Transverse colon (tissue), 4 donors: ENCODE measurements at regions not wholly inside any gene's neighbourhood (a gene's known extent, or its start where the extent isn't known, plus 50 kb on each side); places are given as distances from the start of the nearest gene placed in this dataset.

Source experiments
- DNase-seq: peaks from one replicate; pipeline ENCODE4 v3.0.0-alpha.2; 2019
- H3K27ac ChIP-seq, 4 donors: fragments of 200-600 bp; sonication (generic); 2 replicates each; pipeline ENCODE4 v1.5.1; 2016 to 2018; ENCODE audit warnings: inconsistent platforms in 4 of 4
- H3K27me3 ChIP-seq: fragments of 200-600 bp; sonication (generic); 2 replicates; pipeline ENCODE4 v1.5.1; 2017; ENCODE audit warnings: inconsistent platforms
- H3K36me3 ChIP-seq, 4 donors: fragments of 200-600 bp; sonication (generic); 2 replicates each; pipeline ENCODE4 v1.5.1; 2017 to 2019; ENCODE audit warnings: inconsistent platforms in 4 of 4
- H3K4me1 ChIP-seq, 4 donors: fragments of 200-600 bp; sonication (generic); 2 replicates each; pipeline ENCODE4 v1.5.1; 2017 to 2020; ENCODE audit warnings: inconsistent platforms in 4 of 4
- H3K4me3 ChIP-seq, 4 donors: fragments of 200-600 bp; sonication (generic); 1 replicate in 1 of 4; 2 replicates in 3 of 4; pipeline versions ENCODE4 v1.5.1 to v1.6.1; 2017 to 2019; ENCODE audit warnings: inconsistent platforms in 4 of 4
- H3K9me3 ChIP-seq, 2 donors: fragments of 200-600 bp; sonication (generic); 2 replicates each; pipeline ENCODE4 v1.5.1; 2017 to 2019; ENCODE audit warnings: inconsistent platforms in 2 of 2
- CTCF ChIP-seq, 5 experiments: fragments of 200-600 bp in 3 of 5; fragments of 450-650 bp in 2 of 5; sonication (generic) in 3 of 5; IDR thresholded peaks; 1 replicate in 2 of 5; 2 replicates in 3 of 5; pipeline ENCODE4 v1.5.1; 2016 to 2017; ENCODE audit warnings: antibody characterized with exemption in 5 of 5, inconsistent platforms in 3 of 5, mild to moderate bottlenecking in 2 of 5, moderate library complexity in 1 of 5
- EP300 ChIP-seq: sonication (generic); formaldehyde crosslinking; IDR thresholded peaks from one replicate; pipeline ENCODE4 v1.6.1; 2017; ENCODE audit warnings: antibody characterized with exemption, low read depth
- POLR2A ChIP-seq: fragments of 450-650 bp; IDR thresholded peaks from one replicate; pipeline ENCODE4 v1.6.1; 2016; ENCODE audit warnings: antibody characterized with exemption, mild to moderate bottlenecking, moderate library complexity
- POLR2AphosphoS5 ChIP-seq, 3 donors: sonication (generic); formaldehyde crosslinking; IDR thresholded peaks; one replicate each; pipeline ENCODE4 v1.6.1; 2016; ENCODE audit warnings: antibody characterized with exemption in 3 of 3
- WGBS, 2 donors: methylation state at CpG; one replicate each; pipeline ENCODE4 v1.1.5; 2018; ENCODE audit warnings: low coverage in 1 of 2; 5-methylcytosine and 5-hydroxymethylcytosine counted together
- in situ Hi-C, 4 donors: fragments of 200-750 bp; cut with MboI; loops; one replicate each; pipeline versions ENCODE4 v1.15.0 to v1.15.1; 2017; ENCODE audit warnings: low sequenced_read_pairs in 3 of 4, low pct_ligation_motif_present in 1 of 4, low pct_unique_long_range_greater_than_20kb in 1 of 4
- intact Hi-C: fragments of 100-400 bp; cut with DNase I; formaldehyde crosslinking; loops from one replicate; pipeline ENCODE4 v1.15.1; 2023; ENCODE audit warnings: low total_unique reads

- DNase-seq, result no peak
- H3K9me3 ChIP-seq, result no peaks in the 10 kb centered on the region
- no peak overlapping the region for H3K4me3 ChIP-seq
- no peak overlapping the region for H3K27ac ChIP-seq
- H3K27me3 ChIP-seq, result no peaks in the 10 kb centered on the region
- no peaks in the 10 kb centered on the region for H3K36me3 ChIP-seq
- intact Hi-C loops, result no loop called here
- 85 to 90% methylated on average over 4 to 14 of the region's 14 CpGs for WGBS, 2 donors
- TF ChIP-seq POLR2A (no peak), EP300 (no peak), CTCF (IDR thresholded peaks at IDR 0.05) (no peak), POLR2AphosphoS5 (IDR thresholded peaks at IDR 0.05) (no peak)
- in situ Hi-C loops, result no loop called here
- H3K4me1 ChIP-seq, result no peaks in the 10 kb centered on the region
Measured at GRCh38 chr14:101044741-101045140, 141.2 kb upstream of the RTL1 start.

GRCh38 chr14:101045511-101045910 is 142.0 kb upstream of the RTL1 start:
- Histone ChIP-seq H3K36me3 (no peaks in the 10 kb centered on the region), H3K27me3 (no peaks in the 10 kb centered on the region), H3K4me1 (no peaks in the 10 kb centered on the region), H3K4me3 (no peak overlapping the region), H3K9me3 (no peaks in the 10 kb centered on the region), H3K27ac (no peak overlapping the region)
- intact Hi-C loops, result no loop called here
- no peak for DNase-seq
- TF ChIP-seq EP300 (no peak), POLR2A (no peak), CTCF (IDR thresholded peaks at IDR 0.05) (no peak), POLR2AphosphoS5 (IDR thresholded peaks at IDR 0.05) (no peak)
- WGBS, 2 donors, result 84% methylated on average over 9 of the region's 9 CpGs; no CpG with 5 or more reads in 1 of the 2 donors
- in situ Hi-C loops, result no loop called here

GRCh38 chr14:101046071-101046470 is 142.5 kb upstream of the RTL1 start:
- no peak overlapping the region for H3K27ac ChIP-seq
- TF ChIP-seq POLR2A (no peak), EP300 (no peak), CTCF (IDR thresholded peaks at IDR 0.05) (no peak), POLR2AphosphoS5 (IDR thresholded peaks at IDR 0.05) (no peak)
- no peaks in the 10 kb centered on the region for H3K4me1 ChIP-seq
- no peaks in the 10 kb centered on the region for H3K9me3 ChIP-seq
- intact Hi-C loops (no loop called here), in situ Hi-C loops (no loop called here)
- no peak for DNase-seq
- no peak overlapping the region for H3K4me3 ChIP-seq
- no peaks in the 10 kb centered on the region for H3K27me3 ChIP-seq
- H3K36me3 ChIP-seq, result no peaks in the 10 kb centered on the region
- 60 to 84% methylated on average over 2 to 17 of the region's 17 CpGs for WGBS, 2 donors

GRCh38 chr14:101047326-101047725 is 143.8 kb upstream of the RTL1 start:
- 76% methylated on average over 11 of the region's 11 CpGs; no CpG with 5 or more reads in 1 of the 2 donors for WGBS, 2 donors
- Histone ChIP-seq H3K36me3 (no peaks in the 10 kb centered on the region), H3K9me3 (no peaks in the 10 kb centered on the region), H3K27ac (no peak overlapping the region), H3K27me3 (no peaks in the 10 kb centered on the region), H3K4me1 (no peaks in the 10 kb centered on the region), H3K4me3 (no peak overlapping the region)
- no peak for DNase-seq
- TF ChIP-seq EP300, result no peak
- no peak for TF ChIP-seq POLR2A
- no peak for TF ChIP-seq CTCF (IDR thresholded peaks at IDR 0.05)
- no peak for TF ChIP-seq POLR2AphosphoS5 (IDR thresholded peaks at IDR 0.05)
- in situ Hi-C loops, result no loop called here
- intact Hi-C loops, result no loop called here
